HEK293 (cell line): ENCODE measurements at regions not wholly inside any gene's neighbourhood (a gene's known extent, or its start where the extent isn't known, plus 50 kb on each side); places are given as distances from the start of the nearest gene placed in this dataset.

Source experiments
- SETDB1 ChIP-seq: IDR thresholded peaks from one replicate; pipeline ENCODE4 v1.6.1; 2017; ENCODE audit warnings: mild to moderate bottlenecking, low read length, moderate library complexity, mixed read lengths; ENCODE audit not compliant: insufficient read length
- ZNF121 ChIP-seq: fragments of 450-650 bp; formaldehyde crosslinking; IDR thresholded peaks from 2 replicates; pipeline ENCODE4 v1.5.1; 2016; ENCODE audit warnings: missing biosample characterization, missing genetic modification characterization
- ZNF473 ChIP-seq: fragments of 450-650 bp; formaldehyde crosslinking; IDR thresholded peaks from 2 replicates; pipeline ENCODE4 v1.5.1; 2017; ENCODE audit warnings: missing biosample characterization, missing genetic modification characterization
- ZNF561 ChIP-seq: fragments of 450-650 bp; IDR thresholded peaks from 2 replicates; pipeline ENCODE4 v1.5.1; 2018; ENCODE audit warnings: missing biosample characterization, missing genetic modification characterization, borderline replicate concordance
- ZNF624 ChIP-seq: fragments of 450-650 bp; formaldehyde crosslinking; IDR thresholded peaks from 2 replicates; pipeline ENCODE4 v1.5.1; 2017; ENCODE audit warnings: missing biosample characterization, missing genetic modification characterization
- TF ChIP-seq, protein P1 (sequence below): fragments of 450-650 bp; formaldehyde crosslinking; IDR thresholded peaks from 2 replicates; pipeline ENCODE4 v1.5.1; 2016; ENCODE audit warnings: missing biosample characterization, missing genetic modification characterization
- TF ChIP-seq, protein P2 (sequence below): fragments of 450-650 bp; formaldehyde crosslinking; IDR thresholded peaks from 2 replicates; pipeline ENCODE4 v1.5.1; 2016; ENCODE audit warnings: missing biosample characterization, missing genetic modification characterization
- TF ChIP-seq, protein P3 (sequence below): sonication (generic); formaldehyde crosslinking; IDR thresholded peaks from 2 replicates; pipeline ENCODE4 v1.8.1; 2022; ENCODE audit warnings: mild to moderate bottlenecking, moderate library complexity, missing genetic modification reagents
- TF ChIP-seq, protein P4 (sequence below): fragments of 450-650 bp; formaldehyde crosslinking; optimal IDR thresholded peaks from 2 replicates; pipeline ENCODE3; 2016; ENCODE audit warnings: missing biosample characterization, mild to moderate bottlenecking, missing genetic modification characterization

DNA sequence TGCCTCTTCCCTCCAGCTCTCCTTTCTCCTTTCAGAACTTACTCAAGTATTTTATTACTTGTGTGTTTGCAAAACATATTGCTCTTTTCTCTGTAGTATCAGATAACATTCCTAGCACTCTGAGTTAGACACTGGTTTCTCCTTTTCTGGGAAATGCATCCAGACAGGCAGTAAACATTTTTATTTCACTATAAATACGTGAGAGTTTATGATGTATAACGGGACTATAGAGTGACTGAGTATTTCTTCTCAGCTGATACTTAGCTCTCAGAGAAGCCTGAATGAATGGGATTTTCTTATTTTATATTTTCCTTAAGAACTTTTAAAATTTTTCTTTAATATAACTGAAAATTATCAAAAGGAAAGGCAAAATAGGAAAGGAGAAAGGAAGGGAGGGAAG is 211.2 kb upstream of the EDNRB start:
- no peak for TF ChIP-seq SETDB1
- TF ChIP-seq, protein P1, sequence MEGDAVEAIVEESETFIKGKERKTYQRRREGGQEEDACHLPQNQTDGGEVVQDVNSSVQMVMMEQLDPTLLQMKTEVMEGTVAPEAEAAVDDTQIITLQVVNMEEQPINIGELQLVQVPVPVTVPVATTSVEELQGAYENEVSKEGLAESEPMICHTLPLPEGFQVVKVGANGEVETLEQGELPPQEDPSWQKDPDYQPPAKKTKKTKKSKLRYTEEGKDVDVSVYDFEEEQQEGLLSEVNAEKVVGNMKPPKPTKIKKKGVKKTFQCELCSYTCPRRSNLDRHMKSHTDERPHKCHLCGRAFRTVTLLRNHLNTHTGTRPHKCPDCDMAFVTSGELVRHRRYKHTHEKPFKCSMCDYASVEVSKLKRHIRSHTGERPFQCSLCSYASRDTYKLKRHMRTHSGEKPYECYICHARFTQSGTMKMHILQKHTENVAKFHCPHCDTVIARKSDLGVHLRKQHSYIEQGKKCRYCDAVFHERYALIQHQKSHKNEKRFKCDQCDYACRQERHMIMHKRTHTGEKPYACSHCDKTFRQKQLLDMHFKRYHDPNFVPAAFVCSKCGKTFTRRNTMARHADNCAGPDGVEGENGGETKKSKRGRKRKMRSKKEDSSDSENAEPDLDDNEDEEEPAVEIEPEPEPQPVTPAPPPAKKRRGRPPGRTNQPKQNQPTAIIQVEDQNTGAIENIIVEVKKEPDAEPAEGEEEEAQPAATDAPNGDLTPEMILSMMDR (tag by site-specific recombination): no peak
- no peak for TF ChIP-seq ZNF561 (tag by site-specific recombination)
- TF ChIP-seq ZNF624 (tag by site-specific recombination): no peak
- TF ChIP-seq ZNF473 (tag by site-specific recombination): no peak
- TF ChIP-seq, protein P2, sequence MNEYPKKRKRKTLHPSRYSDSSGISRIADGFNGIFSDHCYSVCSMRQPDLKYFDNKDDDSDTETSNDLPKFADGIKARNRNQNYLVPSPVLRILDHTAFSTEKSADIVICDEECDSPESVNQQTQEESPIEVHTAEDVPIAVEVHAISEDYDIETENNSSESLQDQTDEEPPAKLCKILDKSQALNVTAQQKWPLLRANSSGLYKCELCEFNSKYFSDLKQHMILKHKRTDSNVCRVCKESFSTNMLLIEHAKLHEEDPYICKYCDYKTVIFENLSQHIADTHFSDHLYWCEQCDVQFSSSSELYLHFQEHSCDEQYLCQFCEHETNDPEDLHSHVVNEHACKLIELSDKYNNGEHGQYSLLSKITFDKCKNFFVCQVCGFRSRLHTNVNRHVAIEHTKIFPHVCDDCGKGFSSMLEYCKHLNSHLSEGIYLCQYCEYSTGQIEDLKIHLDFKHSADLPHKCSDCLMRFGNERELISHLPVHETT (tag by site-specific recombination): no peak
- TF ChIP-seq ZNF121 (tag by site-specific recombination): no peak
- TF ChIP-seq, protein P3, sequence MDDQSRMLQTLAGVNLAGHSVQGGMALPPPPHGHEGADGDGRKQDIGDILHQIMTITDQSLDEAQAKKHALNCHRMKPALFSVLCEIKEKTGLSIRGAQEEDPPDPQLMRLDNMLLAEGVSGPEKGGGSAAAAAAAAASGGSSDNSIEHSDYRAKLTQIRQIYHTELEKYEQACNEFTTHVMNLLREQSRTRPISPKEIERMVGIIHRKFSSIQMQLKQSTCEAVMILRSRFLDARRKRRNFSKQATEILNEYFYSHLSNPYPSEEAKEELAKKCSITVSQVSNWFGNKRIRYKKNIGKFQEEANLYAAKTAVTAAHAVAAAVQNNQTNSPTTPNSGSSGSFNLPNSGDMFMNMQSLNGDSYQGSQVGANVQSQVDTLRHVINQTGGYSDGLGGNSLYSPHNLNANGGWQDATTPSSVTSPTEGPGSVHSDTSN (CRISPR knock-in tag): no peak
- TF ChIP-seq, protein P4, sequence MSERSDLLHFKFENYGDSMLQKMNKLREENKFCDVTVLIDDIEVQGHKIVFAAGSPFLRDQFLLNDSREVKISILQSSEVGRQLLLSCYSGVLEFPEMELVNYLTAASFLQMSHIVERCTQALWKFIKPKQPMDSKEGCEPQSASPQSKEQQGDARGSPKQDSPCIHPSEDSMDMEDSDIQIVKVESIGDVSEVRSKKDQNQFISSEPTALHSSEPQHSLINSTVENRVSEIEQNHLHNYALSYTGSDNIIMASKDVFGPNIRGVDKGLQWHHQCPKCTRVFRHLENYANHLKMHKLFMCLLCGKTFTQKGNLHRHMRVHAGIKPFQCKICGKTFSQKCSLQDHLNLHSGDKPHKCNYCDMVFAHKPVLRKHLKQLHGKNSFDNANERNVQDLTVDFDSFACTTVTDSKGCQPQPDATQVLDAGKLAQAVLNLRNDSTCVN (tag by site-specific recombination): no peak
